ENCODE measurements at regions not wholly inside any gene's neighbourhood (a gene's known extent, or its start where the extent isn't known, plus 50 kb on each side); places are given as distances from the start of the nearest gene placed in this dataset.
A peak's percentile ranks its signal among the peaks of the same experiment; 100 is the strongest.

DNA sequence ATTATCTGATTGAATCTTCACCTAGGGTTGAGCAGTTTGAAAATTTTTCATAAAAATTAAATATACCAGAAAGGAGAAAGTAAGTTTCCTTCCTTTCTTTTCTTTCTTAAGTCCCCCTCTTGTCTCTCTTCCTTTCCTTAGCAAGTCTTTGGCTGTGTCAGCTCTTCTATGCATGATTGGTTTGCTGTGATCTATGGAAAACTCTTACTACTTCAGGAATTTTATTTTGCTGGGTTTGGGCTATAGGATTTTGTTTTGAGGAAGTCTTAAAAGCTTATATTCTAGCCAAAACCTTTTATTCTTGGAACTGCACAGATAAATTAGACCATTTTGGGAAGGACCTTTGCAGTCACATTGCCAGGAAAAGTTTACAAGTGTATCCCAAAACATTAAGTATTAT, 173.4 kb upstream of the CITED2 start:
- no peaks in the 10 kb centered on the region for H3K27me3 ChIP-seq (ENCODE audit: control insufficient read depth in 2 of 2, insufficient read depth in 2 of 2, low read length in 2 of 2)
- no peak overlapping the region for H3K4me3 ChIP-seq
- ChIA-PET POLR2A (interaction anchor here (1.1 to 3.6 kb wide), 4 partner anchors 13 to 174 kb away, joined by 4 to 12 read pairs (median 6); partner anchors contain the start of gene CITED2), CTCF (ENCODE audit: low intra/inter-chr PET ratio) (no interaction called here)
- ATAC-seq, result no peak
- intact Hi-C loops (cut with micrococcal nuclease) (no loop called here), in situ Hi-C loops (cut with MboI) (no loop called here)
- no peak overlapping the region for H3K27ac ChIP-seq (ENCODE audit: extremely low read depth, low read depth, low read length)
- TF ChIP-seq TCF7L2 (IDR thresholded peaks at IDR 0.05; ENCODE audit: low read depth, low read length) (no peak), NFIX (CRISPR knock-in tag; IDR thresholded peaks at IDR 0.05; ENCODE audit: low read depth) (no peak), HMG20B (CRISPR knock-in tag; IDR thresholded peaks at IDR 0.05) (no peak), CHCHD3 (CRISPR knock-in tag; IDR thresholded peaks at IDR 0.05) (no peak)
- TF ChIP-seq, protein P1, sequence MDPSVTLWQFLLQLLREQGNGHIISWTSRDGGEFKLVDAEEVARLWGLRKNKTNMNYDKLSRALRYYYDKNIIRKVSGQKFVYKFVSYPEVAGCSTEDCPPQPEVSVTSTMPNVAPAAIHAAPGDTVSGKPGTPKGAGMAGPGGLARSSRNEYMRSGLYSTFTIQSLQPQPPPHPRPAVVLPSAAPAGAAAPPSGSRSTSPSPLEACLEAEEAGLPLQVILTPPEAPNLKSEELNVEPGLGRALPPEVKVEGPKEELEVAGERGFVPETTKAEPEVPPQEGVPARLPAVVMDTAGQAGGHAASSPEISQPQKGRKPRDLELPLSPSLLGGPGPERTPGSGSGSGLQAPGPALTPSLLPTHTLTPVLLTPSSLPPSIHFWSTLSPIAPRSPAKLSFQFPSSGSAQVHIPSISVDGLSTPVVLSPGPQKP (CRISPR knock-in tag; IDR thresholded peaks at IDR 0.05), result no peak
- TF ChIP-seq, protein P2, sequence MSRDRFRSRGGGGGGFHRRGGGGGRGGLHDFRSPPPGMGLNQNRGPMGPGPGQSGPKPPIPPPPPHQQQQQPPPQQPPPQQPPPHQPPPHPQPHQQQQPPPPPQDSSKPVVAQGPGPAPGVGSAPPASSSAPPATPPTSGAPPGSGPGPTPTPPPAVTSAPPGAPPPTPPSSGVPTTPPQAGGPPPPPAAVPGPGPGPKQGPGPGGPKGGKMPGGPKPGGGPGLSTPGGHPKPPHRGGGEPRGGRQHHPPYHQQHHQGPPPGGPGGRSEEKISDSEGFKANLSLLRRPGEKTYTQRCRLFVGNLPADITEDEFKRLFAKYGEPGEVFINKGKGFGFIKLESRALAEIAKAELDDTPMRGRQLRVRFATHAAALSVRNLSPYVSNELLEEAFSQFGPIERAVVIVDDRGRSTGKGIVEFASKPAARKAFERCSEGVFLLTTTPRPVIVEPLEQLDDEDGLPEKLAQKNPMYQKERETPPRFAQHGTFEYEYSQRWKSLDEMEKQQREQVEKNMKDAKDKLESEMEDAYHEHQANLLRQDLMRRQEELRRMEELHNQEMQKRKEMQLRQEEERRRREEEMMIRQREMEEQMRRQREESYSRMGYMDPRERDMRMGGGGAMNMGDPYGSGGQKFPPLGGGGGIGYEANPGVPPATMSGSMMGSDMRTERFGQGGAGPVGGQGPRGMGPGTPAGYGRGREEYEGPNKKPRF (IDR thresholded peaks at IDR 0.05; ENCODE audit: low read depth, low read length), result no peak
- TF ChIP-seq, protein P3, sequence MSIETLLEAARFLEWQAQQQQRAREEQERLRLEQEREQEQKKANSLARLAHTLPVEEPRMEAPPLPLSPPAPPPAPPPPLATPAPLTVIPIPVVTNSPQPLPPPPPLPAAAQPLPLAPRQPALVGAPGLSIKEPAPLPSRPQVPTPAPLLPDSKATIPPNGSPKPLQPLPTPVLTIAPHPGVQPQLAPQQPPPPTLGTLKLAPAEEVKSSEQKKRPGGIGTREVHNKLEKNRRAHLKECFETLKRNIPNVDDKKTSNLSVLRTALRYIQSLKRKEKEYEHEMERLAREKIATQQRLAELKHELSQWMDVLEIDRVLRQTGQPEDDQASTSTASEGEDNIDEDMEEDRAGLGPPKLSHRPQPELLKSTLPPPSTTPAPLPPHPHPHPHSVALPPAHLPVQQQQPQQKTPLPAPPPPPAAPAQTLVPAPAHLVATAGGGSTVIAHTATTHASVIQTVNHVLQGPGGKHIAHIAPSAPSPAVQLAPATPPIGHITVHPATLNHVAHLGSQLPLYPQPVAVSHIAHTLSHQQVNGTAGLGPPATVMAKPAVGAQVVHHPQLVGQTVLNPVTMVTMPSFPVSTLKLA (conservative IDR thresholded peaks at IDR 0.05), result no peak
- no peaks in the 10 kb centered on the region for H3K79me2 ChIP-seq (ENCODE audit: control insufficient read depth, insufficient read depth, low read length)
- peak overlapping the region; percentile 86 for H2AFZ ChIP-seq (ENCODE audit: low read depth, low read length)
- FAIRE-seq, result no peak
- no peak overlapping the region for H3K4me2 ChIP-seq (ENCODE audit: insufficient read depth, low read length)
- no peak overlapping the region for H3K9ac ChIP-seq (ENCODE audit: insufficient read depth in 1 of 2, low read depth in 2 of 2, low read length in 2 of 2)
- peaks cover 3 to 28% of the 10 kb centered on the region in 2 experiments; a peak in 3 of 5 replicates for H3K4me1 ChIP-seq (replicated peaks in 1 of 2; ENCODE audit: control insufficient read depth in 2 of 2, insufficient read depth in 2 of 2, low read length in 2 of 2)
- no peaks in the 10 kb centered on the region for H3K9me1 ChIP-seq (ENCODE audit: control insufficient read depth, insufficient read depth, low read length)
- DNase-seq (ENCODE audit: extremely low read depth in 1 of 4, low spot score in 3 of 4), result no peak
- BruUV-seq (replicated peaks), result no TSS peak
- no peaks in the 10 kb centered on the region for H3K9me3 ChIP-seq (replicated peaks; ENCODE audit: control insufficient read depth, insufficient read depth, low read depth, low read length)
- no peaks in the 10 kb centered on the region for H4K20me1 ChIP-seq (replicated peaks; ENCODE audit: control insufficient read depth, insufficient read depth, low read length)
- H3K36me3 ChIP-seq (ENCODE audit: control insufficient read depth, insufficient read depth, low read length), result no peaks in the 10 kb centered on the region

All from K562 (cell line).